HG03139 (cell line): ENCODE measurements at regions not wholly inside any gene's neighbourhood (a gene's known extent, or its start where the extent isn't known, plus 50 kb on each side); places are given as distances from the start of the nearest gene placed in this dataset.

Experiments used
- ATAC-seq: cut with Tn5 transposase; IDR thresholded peaks from one replicate; pipeline ENCODE4 v1.9.1; 2021; ENCODE audit not compliant: unreplicated experiment

- no peak for ATAC-seq
Observed at GRCh38 chr18:42258301-42258965, 303.4 kb downstream of the PIK3C3 start.

- no peak for ATAC-seq
Observed at GRCh38 chr18:42261731-42262130, 306.7 kb downstream of the PIK3C3 start.

GRCh38 chr18:42264497-42264896 is 309.5 kb downstream of the PIK3C3 start:
- ATAC-seq, result no peak

- no peak for ATAC-seq
Observed at GRCh38 chr18:42268186-42268725, 313.2 kb downstream of the PIK3C3 start.

GRCh38 chr18:42268798-42269197 is 313.8 kb downstream of the PIK3C3 start:
- no peak for ATAC-seq

- ATAC-seq, result no peak
Observed at GRCh38 chr18:42271647-42272414, 316.8 kb downstream of the PIK3C3 start.

- no peak for ATAC-seq
Observed at GRCh38 chr18:42274488-42275137, 319.6 kb downstream of the PIK3C3 start.

GRCh38 chr18:42275138-42275535 is 320.1 kb downstream of the PIK3C3 start:
- ATAC-seq, result no peak

GRCh38 chr18:42275949-42276730 is 321.1 kb downstream of the PIK3C3 start:
- no peak for ATAC-seq

GRCh38 chr18:42281124-42281523 is 326.1 kb downstream of the PIK3C3 start:
- ATAC-seq, result no peak

- no peak for ATAC-seq
Observed at GRCh38 chr18:42281851-42282250, 326.8 kb downstream of the PIK3C3 start.

GRCh38 chr18:42287047-42287446 is 332.0 kb downstream of the PIK3C3 start:
- ATAC-seq, result no peak

GRCh38 chr18:42288129-42288528 is 333.1 kb downstream of the PIK3C3 start:
- no peak for ATAC-seq

- ATAC-seq, result no peak
Observed at GRCh38 chr18:42289526-42289925, 334.5 kb downstream of the PIK3C3 start.

- no peak for ATAC-seq
Observed at GRCh38 chr18:42290318-42291307, 335.6 kb downstream of the PIK3C3 start.

GRCh38 chr18:42292654-42293053 is 337.6 kb downstream of the PIK3C3 start:
- no peak for ATAC-seq

- no peak for ATAC-seq
Observed at GRCh38 chr18:42296192-42296591, 341.2 kb downstream of the PIK3C3 start.

GRCh38 chr18:42296723-42297122 is 341.7 kb downstream of the PIK3C3 start:
- no peak for ATAC-seq

GRCh38 chr18:42298759-42299675 is 344.0 kb downstream of the PIK3C3 start:
- ATAC-seq, result peak; percentile 84
